Pons (tissue), 1 donor: ENCODE measurements at regions not wholly inside any gene's neighbourhood (a gene's known extent, or its start where the extent isn't known, plus 50 kb on each side); places are given as distances from the start of the nearest gene placed in this dataset.

Source experiments
- DNase-seq: peaks from one replicate; pipeline ENCODE4 v3.0.0-alpha.2; 2016; ENCODE audit warnings: low spot score

DNA sequence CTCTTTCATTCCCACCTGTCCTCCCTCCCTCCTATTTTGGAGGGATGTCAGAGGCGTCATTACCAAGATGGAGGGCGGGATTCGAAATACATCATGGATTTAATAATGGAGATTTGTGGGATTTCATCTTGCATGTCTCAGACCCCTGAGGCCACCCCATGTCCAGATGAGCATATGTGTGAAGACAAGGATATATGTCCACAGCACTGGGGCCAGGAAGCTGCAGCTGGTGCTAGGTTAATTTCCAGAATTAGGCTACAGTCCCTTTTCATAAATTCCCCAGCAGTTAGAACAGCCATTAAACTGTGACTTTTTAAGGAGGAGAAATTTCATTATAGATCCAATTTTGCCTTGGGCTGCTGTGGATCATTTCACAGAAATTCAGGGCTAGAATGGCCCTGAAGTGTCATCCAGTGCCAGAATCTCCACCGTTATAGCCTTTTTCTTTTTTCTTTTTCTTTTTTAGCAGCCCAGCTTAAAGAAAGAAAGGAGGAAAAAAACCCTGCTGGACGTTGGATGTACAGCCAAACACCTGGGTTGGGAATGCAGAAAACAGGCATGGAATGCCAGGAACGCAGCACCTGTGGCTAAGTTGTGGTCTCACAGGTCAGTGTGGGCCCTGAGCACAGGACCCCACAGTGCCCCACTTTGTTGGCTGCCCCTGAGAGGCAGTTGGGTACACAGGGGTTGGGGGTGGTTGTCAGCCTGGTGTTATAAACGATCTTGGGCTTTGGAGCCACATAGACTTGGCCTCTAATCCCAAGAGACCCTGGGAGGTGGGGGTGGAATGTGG is 50.2 kb upstream of the CXCL14 start:
- no peak for DNase-seq
